ENCODE measurements at regions not wholly inside any gene's neighbourhood (a gene's known extent, or its start where the extent isn't known, plus 50 kb on each side); places are given as distances from the start of the nearest gene placed in this dataset.

DNA sequence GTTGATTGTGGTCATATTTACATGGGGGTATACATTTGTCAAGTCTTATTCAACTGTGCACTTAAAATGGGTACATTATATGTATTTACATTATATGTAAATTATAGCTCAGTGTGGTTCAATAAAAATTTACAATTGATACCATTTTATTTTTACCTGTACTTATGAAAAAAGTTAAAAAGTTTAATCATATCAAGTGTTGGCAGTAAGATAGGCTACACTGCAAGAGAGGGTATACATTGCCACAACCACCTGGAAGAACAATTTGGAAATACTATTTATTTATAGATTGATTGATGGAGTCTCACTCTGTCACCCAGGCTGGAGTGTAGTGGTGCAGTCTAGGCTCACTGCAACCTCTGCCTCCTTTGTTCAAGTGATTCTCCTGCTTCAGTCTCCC is 453.3 kb downstream of the XYLT1 start (continued):
- TF ChIP-seq CHD7 (IDR thresholded peaks at IDR 0.05; ENCODE audit: insufficient replicate concordance, low read length) (no peak), EGR1 (IDR thresholded peaks at IDR 0.05; ENCODE audit: borderline replicate concordance, low read depth, low read length) (no peak)

Data from H1 (cell line).